ENCODE measurements at regions not wholly inside any gene's neighbourhood (a gene's known extent, or its start where the extent isn't known, plus 50 kb on each side); places are given as distances from the start of the nearest gene placed in this dataset.
A peak's percentile ranks its signal among the peaks of the same experiment; 100 is the strongest.

DNA sequence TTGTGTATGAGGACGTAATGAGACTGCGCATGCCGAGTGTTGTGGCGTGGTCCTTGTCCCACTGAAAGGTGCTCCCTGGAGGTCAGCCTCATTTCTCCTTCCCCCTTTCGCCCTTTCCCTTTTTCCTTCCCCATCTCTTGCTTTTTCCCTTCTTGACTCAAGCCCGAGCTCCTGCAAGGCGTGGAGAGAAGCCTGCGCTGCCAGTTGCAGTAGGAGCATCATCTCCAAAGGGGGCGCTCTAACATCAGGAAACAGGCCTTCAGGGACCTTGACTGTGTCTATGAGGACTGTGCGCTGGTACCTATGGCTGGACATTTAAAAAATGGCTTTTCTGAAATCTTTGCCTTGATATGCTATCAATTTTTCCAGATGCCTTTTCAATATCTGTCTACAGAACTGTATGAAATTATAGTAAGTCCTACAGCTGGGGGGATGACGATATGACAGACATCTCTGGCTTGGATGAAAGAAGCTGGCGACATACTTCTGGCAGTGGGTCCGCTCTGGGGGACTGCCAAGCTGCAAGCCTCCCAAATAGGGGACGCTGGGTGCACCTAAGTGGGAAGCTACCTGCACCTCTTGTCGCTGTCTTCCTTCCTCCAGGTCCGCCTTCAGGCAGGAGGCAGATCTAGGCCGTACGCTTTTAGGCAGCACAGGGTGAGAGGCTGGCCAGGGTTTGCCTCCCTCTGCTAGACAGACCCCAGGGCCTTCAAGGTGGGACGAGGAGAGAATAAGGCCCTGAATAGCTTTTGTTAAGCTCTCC, 96.5 kb downstream of the NXPE2 start:
- H3K27me3 ChIP-seq (ENCODE audit: insufficient read depth, low read depth, severe bottlenecking): no peaks in the 10 kb centered on the region
- no peaks in the 10 kb centered on the region for H3K36me3 ChIP-seq
- no peak overlapping the region; the same call in 1 of the 2 replicates for H3K27ac ChIP-seq
- H3K9me3 ChIP-seq (ENCODE audit: severe bottlenecking): no peaks in the 10 kb centered on the region
- peak; percentile 83 for DNase-seq
- TF ChIP-seq, protein P1, sequence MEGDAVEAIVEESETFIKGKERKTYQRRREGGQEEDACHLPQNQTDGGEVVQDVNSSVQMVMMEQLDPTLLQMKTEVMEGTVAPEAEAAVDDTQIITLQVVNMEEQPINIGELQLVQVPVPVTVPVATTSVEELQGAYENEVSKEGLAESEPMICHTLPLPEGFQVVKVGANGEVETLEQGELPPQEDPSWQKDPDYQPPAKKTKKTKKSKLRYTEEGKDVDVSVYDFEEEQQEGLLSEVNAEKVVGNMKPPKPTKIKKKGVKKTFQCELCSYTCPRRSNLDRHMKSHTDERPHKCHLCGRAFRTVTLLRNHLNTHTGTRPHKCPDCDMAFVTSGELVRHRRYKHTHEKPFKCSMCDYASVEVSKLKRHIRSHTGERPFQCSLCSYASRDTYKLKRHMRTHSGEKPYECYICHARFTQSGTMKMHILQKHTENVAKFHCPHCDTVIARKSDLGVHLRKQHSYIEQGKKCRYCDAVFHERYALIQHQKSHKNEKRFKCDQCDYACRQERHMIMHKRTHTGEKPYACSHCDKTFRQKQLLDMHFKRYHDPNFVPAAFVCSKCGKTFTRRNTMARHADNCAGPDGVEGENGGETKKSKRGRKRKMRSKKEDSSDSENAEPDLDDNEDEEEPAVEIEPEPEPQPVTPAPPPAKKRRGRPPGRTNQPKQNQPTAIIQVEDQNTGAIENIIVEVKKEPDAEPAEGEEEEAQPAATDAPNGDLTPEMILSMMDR (IDR thresholded peaks at IDR 0.05; ENCODE audit: low read depth, low read length): peak; percentile 83
- no peak overlapping the region for H3K4me3 ChIP-seq (ENCODE audit: low read depth, low read length)

DNA sequence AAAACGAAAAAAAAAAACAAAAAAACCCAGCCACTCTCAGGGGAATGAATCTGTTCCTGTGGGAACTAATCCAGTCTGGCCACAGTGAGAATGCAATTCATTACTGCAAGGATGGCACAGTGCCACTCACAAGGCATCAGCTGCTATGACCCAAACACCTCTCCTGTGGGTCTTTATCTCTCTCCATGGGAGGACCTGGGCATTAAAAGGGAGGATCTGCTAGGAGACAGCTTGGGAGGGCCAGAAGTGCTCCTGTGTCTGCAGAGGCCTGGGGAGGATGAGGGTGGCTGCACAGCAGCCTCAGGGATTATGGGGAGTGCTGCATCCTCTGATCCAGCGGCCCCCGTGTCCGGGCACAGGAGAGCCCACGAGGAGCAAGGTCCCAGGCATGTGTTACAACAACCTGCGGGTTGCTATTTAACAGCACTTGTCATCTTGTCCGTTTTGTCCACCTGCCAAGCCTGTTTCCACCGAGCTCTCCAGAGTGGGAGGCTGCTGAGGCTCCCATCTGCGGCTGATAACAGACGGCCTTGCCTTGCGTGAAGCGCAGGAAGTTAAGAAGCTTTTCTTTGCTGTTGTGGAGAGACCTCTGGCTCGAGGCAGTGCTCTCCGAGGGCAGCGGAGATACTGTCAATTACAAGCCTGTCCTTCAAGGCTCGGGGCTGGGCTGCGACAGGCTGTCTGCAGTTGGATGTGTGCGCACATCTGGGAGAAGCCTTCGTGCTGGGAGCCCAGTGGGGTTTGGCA, 97.7 kb downstream of the NXPE2 start:
- TF ChIP-seq, protein P1 (IDR thresholded peaks at IDR 0.05; ENCODE audit: low read depth, low read length): no peak
- peak overlapping the region; percentile 14; the same call in 1 of the 2 replicates for H3K4me3 ChIP-seq (ENCODE audit: low read depth, low read length)
- H3K9me3 ChIP-seq (ENCODE audit: severe bottlenecking): no peaks in the 10 kb centered on the region
- DNase-seq: peak; percentile 87
- no peaks in the 10 kb centered on the region for H3K36me3 ChIP-seq
- peak overlapping the region; percentile 65 for H3K27ac ChIP-seq
- H3K27me3 ChIP-seq (ENCODE audit: insufficient read depth, low read depth, severe bottlenecking): no peaks in the 10 kb centered on the region

DNA sequence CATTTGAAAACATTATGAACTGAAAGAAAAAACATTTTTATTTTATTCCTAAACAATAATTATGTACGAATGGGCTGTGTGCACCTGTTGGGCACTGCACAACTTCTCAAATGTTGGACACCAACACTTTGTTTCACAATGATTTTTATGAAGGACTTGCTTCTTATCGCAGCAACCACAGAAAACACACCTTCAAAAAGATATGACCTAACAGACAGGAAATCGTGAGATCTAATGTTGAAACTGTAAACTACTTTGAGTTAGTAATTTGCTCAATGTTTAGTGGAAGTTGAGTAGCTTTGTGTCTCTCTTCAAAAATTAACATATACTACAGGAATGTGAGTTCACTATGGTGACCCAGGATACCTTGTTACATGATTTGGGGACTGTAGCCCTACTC, 98.6 kb downstream of the NXPE2 start:
- Histone ChIP-seq H3K36me3 (no peaks in the 10 kb centered on the region), H3K4me3 (ENCODE audit: low read depth, low read length) (no peak overlapping the region), H3K9me3 (ENCODE audit: severe bottlenecking) (no peaks in the 10 kb centered on the region), H3K27ac (no peak overlapping the region), H3K27me3 (ENCODE audit: insufficient read depth, low read depth, severe bottlenecking) (no peaks in the 10 kb centered on the region)
- TF ChIP-seq, protein P1 (IDR thresholded peaks at IDR 0.05; ENCODE audit: low read depth, low read length): no peak
- no peak for DNase-seq

DNA sequence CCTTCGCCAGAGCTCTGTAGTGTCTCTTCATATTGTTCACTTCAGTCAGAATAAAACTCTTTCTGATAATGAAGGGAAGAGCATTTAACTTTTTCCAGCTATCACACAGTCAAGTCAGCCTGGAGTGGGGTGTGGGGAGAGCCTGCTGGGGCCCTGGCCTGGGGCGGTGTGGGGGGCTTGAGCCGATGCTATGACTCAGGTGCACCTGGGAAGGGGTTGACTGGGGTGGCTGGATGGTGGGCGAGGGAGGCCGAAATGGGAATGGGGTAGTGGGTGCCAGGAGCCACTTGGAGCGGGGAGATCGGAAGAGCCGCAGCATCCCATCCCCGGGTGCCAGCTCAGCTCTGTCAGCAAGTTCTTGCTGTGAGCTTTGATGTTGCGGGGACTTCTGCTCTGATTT, 100.9 kb downstream of the NXPE2 start:
- H3K9me3 ChIP-seq (ENCODE audit: severe bottlenecking): no peaks in the 10 kb centered on the region
- TF ChIP-seq, protein P1 (IDR thresholded peaks at IDR 0.05; ENCODE audit: low read depth, low read length): no peak
- H3K4me3 ChIP-seq (ENCODE audit: low read depth, low read length): no peak overlapping the region
- H3K36me3 ChIP-seq: no peaks in the 10 kb centered on the region
- H3K27ac ChIP-seq: no peak overlapping the region
- DNase-seq: no peak
- H3K27me3 ChIP-seq (ENCODE audit: insufficient read depth, low read depth, severe bottlenecking): no peaks in the 10 kb centered on the region

GRCh38 chr11:114782650-114783310, 104.5 kb downstream of the NXPE2 start:
- H3K27ac ChIP-seq: no peak overlapping the region
- DNase-seq: no peak

More at GRCh38 chr11:114782650-114783310, 104.5 kb downstream of the NXPE2 start:
- no peaks in the 10 kb centered on the region for H3K36me3 ChIP-seq
- no peaks in the 10 kb centered on the region for H3K27me3 ChIP-seq (ENCODE audit: insufficient read depth, low read depth, severe bottlenecking)
- TF ChIP-seq, protein P1 (IDR thresholded peaks at IDR 0.05; ENCODE audit: low read depth, low read length): no peak
- H3K4me3 ChIP-seq (ENCODE audit: low read depth, low read length): no peak overlapping the region
- H3K9me3 ChIP-seq (ENCODE audit: severe bottlenecking): no peaks in the 10 kb centered on the region

All from WERI-Rb-1 (cell line).